ENCODE measurements at regions not wholly inside any gene's neighbourhood (a gene's known extent, or its start where the extent isn't known, plus 50 kb on each side); places are given as distances from the start of the nearest gene placed in this dataset.
"Not testable (repeated sequence)": the region's sequence is repeated elsewhere in the genome, so short reads cannot be mapped to it uniquely, and the experiment has no call there.

- DNase-seq (ENCODE audit: extremely low read depth, low read depth), result no peak
- TF ChIP-seq CTCF (IDR thresholded peaks at IDR 0.05; ENCODE audit: low read depth, low read length), result no peak
Measured at GRCh38 chr13:76829572-76830327, 56.5 kb downstream of the KCTD12 start.

- no peak for DNase-seq (ENCODE audit: extremely low read depth, low read depth)
- TF ChIP-seq CTCF (IDR thresholded peaks at IDR 0.05; ENCODE audit: low read depth, low read length), result no peak
Measured at GRCh38 chr13:76828316-76828741, 57.9 kb downstream of the KCTD12 start.

GRCh38 chr13:76826527-76826926, 59.7 kb downstream of the KCTD12 start:
- no peak for TF ChIP-seq CTCF (IDR thresholded peaks at IDR 0.05; ENCODE audit: low read depth, low read length)
- DNase-seq (ENCODE audit: extremely low read depth, low read depth), result no peak

- DNase-seq (ENCODE audit: extremely low read depth, low read depth), result no peak
- no peak for TF ChIP-seq CTCF (IDR thresholded peaks at IDR 0.05; ENCODE audit: low read depth, low read length)
Measured at GRCh38 chr13:76825430-76825829, 60.8 kb downstream of the KCTD12 start.

- TF ChIP-seq CTCF (IDR thresholded peaks at IDR 0.05; ENCODE audit: low read depth, low read length), result no peak
- no peak for DNase-seq (ENCODE audit: extremely low read depth, low read depth)
Measured at GRCh38 chr13:76823969-76824368, 62.2 kb downstream of the KCTD12 start.

GRCh38 chr13:76822698-76823267, 63.4 kb downstream of the KCTD12 start:
- DNase-seq (ENCODE audit: extremely low read depth, low read depth), result no peak
- TF ChIP-seq CTCF (IDR thresholded peaks at IDR 0.05; ENCODE audit: low read depth, low read length), result peak; percentile 44

GRCh38 chr13:76821222-76821621, 65.0 kb downstream of the KCTD12 start:
- DNase-seq (ENCODE audit: extremely low read depth, low read depth), result not testable (repeated sequence)

GRCh38 chr13:76820759-76821158, 65.4 kb downstream of the KCTD12 start:
- TF ChIP-seq CTCF (IDR thresholded peaks at IDR 0.05; ENCODE audit: low read depth, low read length), result peak; percentile 56
- peak; percentile 53 for DNase-seq (ENCODE audit: extremely low read depth, low read depth)
